Ascending aorta (tissue), 2 donors: ENCODE measurements at regions not wholly inside any gene's neighbourhood (a gene's known extent, or its start where the extent isn't known, plus 50 kb on each side); places are given as distances from the start of the nearest gene placed in this dataset.
"Not testable (repeated sequence)": the region's sequence is repeated elsewhere in the genome, so short reads cannot be mapped to it uniquely, and the experiment has no call there.

Source experiments
- DNase-seq, 2 donors: peaks; one replicate each; pipeline ENCODE4 v3.0.0-alpha.2; 2019; ENCODE audit warnings: low spot score in 2 of 2
- H3K27ac ChIP-seq, 2 donors: fragments of 200-600 bp; sonication (generic); one replicate each; pipeline ENCODE4 v1.5.1; 2016 to 2017; ENCODE audit warnings: mild to moderate bottlenecking in 1 of 2
- H3K27me3 ChIP-seq: fragments of 200-600 bp; sonication (generic); one replicate; pipeline ENCODE4 v1.5.1; 2017
- H3K36me3 ChIP-seq, 2 donors: fragments of 200-600 bp; sonication (generic); one replicate each; pipeline ENCODE4 v1.5.1; 2016
- H3K4me1 ChIP-seq, 2 donors: fragments of 200-600 bp; sonication (generic); one replicate each; pipeline ENCODE4 v1.5.1; 2016 to 2017; ENCODE audit warnings: mild to moderate bottlenecking in 1 of 2
- H3K4me3 ChIP-seq, 2 donors: fragments of 200-600 bp; sonication (generic); one replicate each; pipeline ENCODE4 v1.5.1; 2016 to 2017; ENCODE audit warnings: mild to moderate bottlenecking in 1 of 2
- H3K9me3 ChIP-seq, 2 donors: fragments of 200-600 bp; sonication (generic); one replicate each; pipeline ENCODE4 v1.5.1; 2016
- CTCF ChIP-seq, 3 experiments: fragments of 200-600 bp in 2 of 3; fragments of 450-650 bp in 1 of 3; sonication (generic) in 2 of 3; IDR thresholded peaks; one replicate each; pipeline ENCODE4 v1.5.1; 2016 to 2019; ENCODE audit warnings: antibody characterized with exemption in 3 of 3, mild to moderate bottlenecking in 1 of 3, moderate library complexity in 1 of 3
- intact Hi-C: fragments of 100-400 bp; cut with DNase I; formaldehyde crosslinking; loops from one replicate; pipeline ENCODE4 v1.15.1; 2023

GRCh38 chr2:142521492-142521891 is 356.0 kb upstream of the KYNU start:
- no peaks in the 10 kb centered on the region for H3K9me3 ChIP-seq
- intact Hi-C loops: no loop called here
- no peak overlapping the region for H3K27ac ChIP-seq
- no peaks in the 10 kb centered on the region for H3K36me3 ChIP-seq
- no peaks in the 10 kb centered on the region for H3K4me1 ChIP-seq
- no peaks in the 10 kb centered on the region for H3K27me3 ChIP-seq
- no peak overlapping the region for H3K4me3 ChIP-seq
- DNase-seq: no peak
- TF ChIP-seq CTCF (IDR thresholded peaks at IDR 0.05): no peak

GRCh38 chr2:142515493-142515892 is 362.0 kb upstream of the KYNU start:
- no peaks in the 10 kb centered on the region for H3K9me3 ChIP-seq

GRCh38 chr2:142509401-142509800 is 368.1 kb upstream of the KYNU start:
- H3K4me1 ChIP-seq: no peaks in the 10 kb centered on the region
- no peaks in the 10 kb centered on the region for H3K36me3 ChIP-seq
- intact Hi-C loops: no loop called here
- H3K9me3 ChIP-seq: no peaks in the 10 kb centered on the region
- H3K4me3 ChIP-seq: no peak overlapping the region
- no peak for DNase-seq
- H3K27ac ChIP-seq: no peak overlapping the region
- TF ChIP-seq CTCF (IDR thresholded peaks at IDR 0.05): no peak
- no peaks in the 10 kb centered on the region for H3K27me3 ChIP-seq

More at GRCh38 chr2:142515493-142515892, 362.0 kb upstream of the KYNU start:
- intact Hi-C loops: no loop called here
- H3K27me3 ChIP-seq: no peaks in the 10 kb centered on the region
- DNase-seq: no peak
- H3K36me3 ChIP-seq: no peaks in the 10 kb centered on the region
- H3K4me3 ChIP-seq: no peak overlapping the region
- H3K4me1 ChIP-seq: no peaks in the 10 kb centered on the region
- no peak for TF ChIP-seq CTCF (IDR thresholded peaks at IDR 0.05)
- H3K27ac ChIP-seq: no peak overlapping the region

- H3K9me3 ChIP-seq: no peaks in the 10 kb centered on the region
- intact Hi-C loops: no loop called here
- no peaks in the 10 kb centered on the region for H3K27me3 ChIP-seq
- no peak overlapping the region for H3K4me3 ChIP-seq
- no peak for DNase-seq
- no peak for TF ChIP-seq CTCF (IDR thresholded peaks at IDR 0.05)
- no peaks in the 10 kb centered on the region for H3K36me3 ChIP-seq
- no peak overlapping the region for H3K27ac ChIP-seq
- H3K4me1 ChIP-seq: no peaks in the 10 kb centered on the region
Observed at GRCh38 chr2:142504754-142505153, 372.7 kb upstream of the KYNU start.

GRCh38 chr2:142502402-142502801 is 371.6 kb upstream of the LRP1B start:
- H3K4me1 ChIP-seq: no peaks in the 10 kb centered on the region
- H3K36me3 ChIP-seq: no peaks in the 10 kb centered on the region
- H3K27ac ChIP-seq: no peak overlapping the region
- no peaks in the 10 kb centered on the region for H3K9me3 ChIP-seq
- H3K27me3 ChIP-seq: no peaks in the 10 kb centered on the region
- DNase-seq: no peak
- no peak for TF ChIP-seq CTCF (IDR thresholded peaks at IDR 0.05)
- no peak overlapping the region for H3K4me3 ChIP-seq
- intact Hi-C loops: no loop called here

GRCh38 chr2:142495141-142495540 is 364.3 kb upstream of the LRP1B start:
- no peaks in the 10 kb centered on the region for H3K36me3 ChIP-seq
- no peak overlapping the region for H3K27ac ChIP-seq
- no peak overlapping the region for H3K4me3 ChIP-seq
- no peak for DNase-seq
- no peaks in the 10 kb centered on the region for H3K9me3 ChIP-seq
- intact Hi-C loops: no loop called here
- TF ChIP-seq CTCF (IDR thresholded peaks at IDR 0.05): no peak
- no peaks in the 10 kb centered on the region for H3K27me3 ChIP-seq
- no peaks in the 10 kb centered on the region for H3K4me1 ChIP-seq

GRCh38 chr2:142489631-142490030 is 358.8 kb upstream of the LRP1B start:
- DNase-seq, H3K27ac ChIP-seq, H3K4me1 ChIP-seq, intact Hi-C loops, H3K27me3 ChIP-seq, H3K4me3 ChIP-seq, H3K36me3 ChIP-seq: not testable (repeated sequence)
- H3K9me3 ChIP-seq: peaks cover 0 to 15% of the 10 kb centered on the region in 2 donors
